SK-N-SH treated with all-trans-retinoic acid at 6 μM for 48 hours (cell line): ENCODE measurements at regions not wholly inside any gene's neighbourhood (a gene's known extent, or its start where the extent isn't known, plus 50 kb on each side); places are given as distances from the start of the nearest gene placed in this dataset.

ENCODE experiments used
- ATAC-seq: fragments of 200-7000 bp; cut with Tn5 transposase; 3 replicates; pipeline ENCODE4 v1.9.1; 2020; ENCODE audit warnings: mild to moderate bottlenecking, moderate library complexity
- ARNTL ChIP-seq: fragments of 450-650 bp; formaldehyde crosslinking; IDR thresholded peaks from 2 replicates; pipeline ENCODE4 v1.5.0; 2020; ENCODE audit warnings: low read depth, mild to moderate bottlenecking, moderate library complexity, borderline replicate concordance
- BACH2 ChIP-seq: fragments of 250-450 bp; sonication (Bioruptor Pico); IDR thresholded peaks from 2 replicates; pipeline ENCODE4 v1.9.0; 2021; ENCODE audit warnings: mild to moderate bottlenecking, borderline replicate concordance
- CSDC2 ChIP-seq: fragments of 250-450 bp; sonication (Bioruptor Pico); IDR thresholded peaks from 2 replicates; pipeline ENCODE4 v1.5.0; 2020; ENCODE audit warnings: mild to moderate bottlenecking, moderate library complexity
- ESRRG ChIP-seq: fragments of 250-450 bp; sonication (Bioruptor Pico); IDR thresholded peaks from 2 replicates; pipeline ENCODE4 v1.6.1; 2021; ENCODE audit warnings: mild to moderate bottlenecking
- GLIS3 ChIP-seq: fragments of 250-450 bp; sonication (Bioruptor Pico); IDR thresholded peaks from 2 replicates; pipeline ENCODE4 v1.5.0; 2020; ENCODE audit warnings: mild to moderate bottlenecking, moderate library complexity
- ISL1 ChIP-seq: fragments of 250-450 bp; sonication (Bioruptor Pico); IDR thresholded peaks from 2 replicates; pipeline ENCODE4 v2.1.2; 2022; ENCODE audit warnings: mild to moderate bottlenecking, moderate library complexity
- OSR1 ChIP-seq: fragments of 250-450 bp; sonication (Bioruptor Pico); IDR thresholded peaks from 2 replicates; pipeline ENCODE4 v1.8.0; 2022; ENCODE audit warnings: moderate library complexity, mild to moderate bottlenecking, inconsistent platforms
- PPARA ChIP-seq: fragments of 250-450 bp; sonication (Bioruptor Pico); IDR thresholded peaks from 2 replicates; pipeline ENCODE4 v1.5.0; 2020; ENCODE audit warnings: mild to moderate bottlenecking, borderline replicate concordance
- RARB ChIP-seq: fragments of 250-450 bp; sonication (Bioruptor Pico); IDR thresholded peaks from 2 replicates; pipeline ENCODE4 v1.8.0; 2021; ENCODE audit warnings: mild to moderate bottlenecking, moderate library complexity
- SNAI2 ChIP-seq: fragments of 250-450 bp; sonication (Bioruptor Pico); IDR thresholded peaks from 2 replicates; pipeline ENCODE4 v1.5.0; 2020; ENCODE audit warnings: mild to moderate bottlenecking, moderate library complexity
- TCF4 ChIP-seq: fragments of 250-450 bp; sonication (Bioruptor Pico); IDR thresholded peaks from 2 replicates; pipeline ENCODE4 v1.8.0; 2021; ENCODE audit warnings: mild to moderate bottlenecking, moderate library complexity, borderline replicate concordance
- TOX ChIP-seq: fragments of 250-450 bp; sonication (Bioruptor Pico); IDR thresholded peaks from 2 replicates; pipeline ENCODE4 v1.8.0; 2021; ENCODE audit warnings: mild to moderate bottlenecking, moderate library complexity, borderline replicate concordance
- ZC3H10 ChIP-seq: fragments of 250-450 bp; sonication (Bioruptor Pico); IDR thresholded peaks from 2 replicates; pipeline ENCODE4 v1.5.1; 2021; ENCODE audit warnings: mild to moderate bottlenecking, moderate library complexity
- ZFP30 ChIP-seq: fragments of 450-650 bp; formaldehyde crosslinking; IDR thresholded peaks from 2 replicates; pipeline ENCODE4 v1.5.0; 2022; ENCODE audit warnings: mild to moderate bottlenecking, moderate library complexity
- ZNF70 ChIP-seq: fragments of 450-650 bp; formaldehyde crosslinking; IDR thresholded peaks from 2 replicates; pipeline ENCODE4 v1.5.0; 2020; ENCODE audit warnings: mild to moderate bottlenecking, moderate library complexity
- ZNF8 ChIP-seq: fragments of 450-650 bp; formaldehyde crosslinking; IDR thresholded peaks from 2 replicates; pipeline ENCODE4 v1.5.0; 2020; ENCODE audit warnings: mild to moderate bottlenecking, moderate library complexity
- TF ChIP-seq, protein P1 (sequence below): fragments of 250-450 bp; sonication (Bioruptor Pico); IDR thresholded peaks from 2 replicates; pipeline ENCODE4 v1.5.1; 2021; ENCODE audit warnings: mild to moderate bottlenecking, moderate library complexity
- TF ChIP-seq, protein P2 (sequence below): fragments of 250-450 bp; sonication (Bioruptor Pico); IDR thresholded peaks from 2 replicates; pipeline ENCODE4 v1.8.0; 2020; ENCODE audit warnings: mild to moderate bottlenecking, moderate library complexity, borderline replicate concordance
- TF ChIP-seq, protein P3 (sequence below): fragments of 250-450 bp; sonication (Bioruptor Pico); IDR thresholded peaks from 2 replicates; pipeline ENCODE4 v1.5.1; 2020; ENCODE audit warnings: low read depth, mild to moderate bottlenecking, moderate library complexity
- TF ChIP-seq, protein P4 (sequence below): fragments of 250-450 bp; sonication (Bioruptor Pico); IDR thresholded peaks from 2 replicates; pipeline ENCODE4 v1.5.0; 2020; ENCODE audit warnings: mild to moderate bottlenecking, moderate library complexity
- TF ChIP-seq, protein P5 (sequence below): fragments of 250-450 bp; sonication (Bioruptor Pico); IDR thresholded peaks from 2 replicates; pipeline ENCODE4 v1.8.0; 2021; ENCODE audit warnings: low read depth, mild to moderate bottlenecking, moderate library complexity, borderline replicate concordance

GRCh38 chr14:97946641-97947040 is 1149.5 kb downstream of the VRK1 start (continued):
- TF ChIP-seq, protein P1, sequence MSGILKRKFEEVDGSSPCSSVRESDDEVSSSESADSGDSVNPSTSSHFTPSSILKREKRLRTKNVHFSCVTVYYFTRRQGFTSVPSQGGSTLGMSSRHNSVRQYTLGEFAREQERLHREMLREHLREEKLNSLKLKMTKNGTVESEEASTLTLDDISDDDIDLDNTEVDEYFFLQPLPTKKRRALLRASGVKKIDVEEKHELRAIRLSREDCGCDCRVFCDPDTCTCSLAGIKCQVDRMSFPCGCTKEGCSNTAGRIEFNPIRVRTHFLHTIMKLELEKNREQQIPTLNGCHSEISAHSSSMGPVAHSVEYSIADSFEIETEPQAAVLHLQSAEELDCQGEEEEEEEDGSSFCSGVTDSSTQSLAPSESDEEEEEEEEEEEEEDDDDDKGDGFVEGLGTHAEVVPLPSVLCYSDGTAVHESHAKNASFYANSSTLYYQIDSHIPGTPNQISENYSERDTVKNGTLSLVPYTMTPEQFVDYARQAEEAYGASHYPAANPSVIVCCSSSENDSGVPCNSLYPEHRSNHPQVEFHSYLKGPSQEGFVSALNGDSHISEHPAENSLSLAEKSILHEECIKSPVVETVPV (CRISPR knock-in tag) = no peak
- no peak for TF ChIP-seq ZC3H10 (CRISPR knock-in tag)

DNA sequence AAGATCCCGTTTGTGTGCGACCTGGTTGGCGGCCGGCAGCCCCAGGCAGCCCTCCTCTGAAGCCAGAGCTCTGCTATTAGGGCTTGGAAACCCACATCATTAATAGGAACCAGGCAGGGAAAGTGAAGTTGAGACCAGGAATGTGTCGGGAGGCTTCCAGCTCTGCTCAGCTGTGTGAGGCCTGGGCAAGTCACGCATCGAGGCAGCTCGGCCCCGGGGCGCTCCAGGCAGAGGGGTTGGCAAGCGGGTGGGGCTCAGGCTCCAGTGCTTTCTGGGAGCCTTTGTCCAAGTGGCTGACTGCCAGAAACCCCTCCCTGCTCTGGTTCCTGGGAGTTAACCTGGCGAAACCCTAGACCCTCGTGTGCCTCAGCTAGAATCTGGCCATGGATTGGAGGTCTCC is 1151.7 kb downstream of the VRK1 start:
- TF ChIP-seq, protein P2, sequence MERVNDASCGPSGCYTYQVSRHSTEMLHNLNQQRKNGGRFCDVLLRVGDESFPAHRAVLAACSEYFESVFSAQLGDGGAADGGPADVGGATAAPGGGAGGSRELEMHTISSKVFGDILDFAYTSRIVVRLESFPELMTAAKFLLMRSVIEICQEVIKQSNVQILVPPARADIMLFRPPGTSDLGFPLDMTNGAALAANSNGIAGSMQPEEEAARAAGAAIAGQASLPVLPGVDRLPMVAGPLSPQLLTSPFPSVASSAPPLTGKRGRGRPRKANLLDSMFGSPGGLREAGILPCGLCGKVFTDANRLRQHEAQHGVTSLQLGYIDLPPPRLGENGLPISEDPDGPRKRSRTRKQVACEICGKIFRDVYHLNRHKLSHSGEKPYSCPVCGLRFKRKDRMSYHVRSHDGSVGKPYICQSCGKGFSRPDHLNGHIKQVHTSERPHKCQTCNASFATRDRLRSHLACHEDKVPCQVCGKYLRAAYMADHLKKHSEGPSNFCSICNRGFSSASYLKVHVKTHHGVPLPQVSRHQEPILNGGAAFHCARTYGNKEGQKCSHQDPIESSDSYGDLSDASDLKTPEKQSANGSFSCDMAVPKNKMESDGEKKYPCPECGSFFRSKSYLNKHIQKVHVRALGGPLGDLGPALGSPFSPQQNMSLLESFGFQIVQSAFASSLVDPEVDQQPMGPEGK (CRISPR knock-in tag) = no peak
- no peak for TF ChIP-seq ESRRG (CRISPR knock-in tag)
- TF ChIP-seq, all 23 proteins: peak for 0
- no peak for ATAC-seq

GRCh38 chr14:97956581-97957340 is 1159.6 kb downstream of the VRK1 start:
- no peak for TF ChIP-seq GLIS3 (CRISPR knock-in tag)
- no peak for TF ChIP-seq ZNF8 (CRISPR knock-in tag)
- TF ChIP-seq ZC3H10 (CRISPR knock-in tag) = no peak
- ATAC-seq = no peak

DNA sequence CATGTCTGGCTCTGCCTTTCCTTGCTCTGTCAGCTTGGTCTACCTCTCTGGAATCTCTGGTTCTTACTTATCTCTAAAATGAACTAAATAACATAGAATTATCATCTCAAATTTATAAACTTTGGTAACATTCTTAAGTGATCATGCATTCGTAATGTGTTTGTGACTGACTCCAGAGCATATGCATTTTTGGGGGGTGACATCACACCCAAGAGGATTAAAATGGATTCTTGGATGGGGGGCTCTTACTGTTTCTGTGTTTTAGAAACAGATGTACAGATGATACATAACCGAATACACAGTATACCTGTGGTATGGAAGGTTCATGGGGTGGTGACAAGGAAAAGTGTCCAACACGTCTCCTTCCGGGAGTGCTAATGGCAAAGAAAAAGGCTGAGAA is 1162.1 kb downstream of the VRK1 start:
- no peak for ATAC-seq
- TF ChIP-seq BACH2 (CRISPR knock-in tag) (no peak), ZFP30 (no peak), ISL1 (CRISPR knock-in tag) (no peak), ESRRG (CRISPR knock-in tag) (no peak), GLIS3 (CRISPR knock-in tag) (no peak), PPARA (CRISPR knock-in tag) (no peak), RARB (CRISPR knock-in tag) (no peak), ARNTL (CRISPR knock-in tag) (no peak), ZNF8 (CRISPR knock-in tag) (no peak), CSDC2 (CRISPR knock-in tag) (no peak)

DNA sequence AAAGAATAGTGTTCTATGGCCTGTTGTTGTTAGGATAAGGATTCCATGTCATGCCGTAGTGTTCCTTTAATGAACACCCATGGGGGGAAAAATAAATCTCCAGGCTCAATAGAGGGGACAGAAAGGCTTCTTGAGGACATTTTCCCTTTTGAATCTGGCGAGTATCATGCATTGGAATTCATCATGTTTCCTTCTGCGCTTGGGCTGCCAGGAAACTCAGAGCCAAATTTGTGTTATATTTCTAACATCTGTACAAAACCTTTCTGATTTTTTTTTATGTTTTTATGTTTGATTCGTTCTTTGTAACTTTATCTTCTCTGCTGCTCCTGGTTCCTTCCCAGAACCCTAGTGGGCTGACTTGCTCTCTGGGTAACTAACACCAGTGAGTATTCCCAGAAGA is 1163.3 kb downstream of the VRK1 start:
- no peak for ATAC-seq
- TF ChIP-seq TCF4 (no peak), ZFP30 (no peak), ZC3H10 (CRISPR knock-in tag) (no peak), OSR1 (no peak), RARB (CRISPR knock-in tag) (no peak), TOX (CRISPR knock-in tag) (no peak), CSDC2 (CRISPR knock-in tag) (no peak), ARNTL (CRISPR knock-in tag) (no peak), ZNF70 (CRISPR knock-in tag) (no peak), BACH2 (CRISPR knock-in tag) (no peak), GLIS3 (CRISPR knock-in tag) (no peak), ESRRG (CRISPR knock-in tag) (no peak), SNAI2 (no peak)
- TF ChIP-seq, protein P1 (CRISPR knock-in tag) = no peak
- TF ChIP-seq, protein P3, sequence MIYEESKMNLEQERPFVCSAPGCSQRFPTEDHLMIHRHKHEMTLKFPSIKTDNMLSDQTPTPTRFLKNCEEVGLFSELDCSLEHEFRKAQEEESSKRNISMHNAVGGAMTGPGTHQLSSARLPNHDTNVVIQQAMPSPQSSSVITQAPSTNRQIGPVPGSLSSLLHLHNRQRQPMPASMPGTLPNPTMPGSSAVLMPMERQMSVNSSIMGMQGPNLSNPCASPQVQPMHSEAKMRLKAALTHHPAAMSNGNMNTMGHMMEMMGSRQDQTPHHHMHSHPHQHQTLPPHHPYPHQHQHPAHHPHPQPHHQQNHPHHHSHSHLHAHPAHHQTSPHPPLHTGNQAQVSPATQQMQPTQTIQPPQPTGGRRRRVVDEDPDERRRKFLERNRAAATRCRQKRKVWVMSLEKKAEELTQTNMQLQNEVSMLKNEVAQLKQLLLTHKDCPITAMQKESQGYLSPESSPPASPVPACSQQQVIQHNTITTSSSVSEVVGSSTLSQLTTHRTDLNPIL = no peak
- TF ChIP-seq, protein P4, sequence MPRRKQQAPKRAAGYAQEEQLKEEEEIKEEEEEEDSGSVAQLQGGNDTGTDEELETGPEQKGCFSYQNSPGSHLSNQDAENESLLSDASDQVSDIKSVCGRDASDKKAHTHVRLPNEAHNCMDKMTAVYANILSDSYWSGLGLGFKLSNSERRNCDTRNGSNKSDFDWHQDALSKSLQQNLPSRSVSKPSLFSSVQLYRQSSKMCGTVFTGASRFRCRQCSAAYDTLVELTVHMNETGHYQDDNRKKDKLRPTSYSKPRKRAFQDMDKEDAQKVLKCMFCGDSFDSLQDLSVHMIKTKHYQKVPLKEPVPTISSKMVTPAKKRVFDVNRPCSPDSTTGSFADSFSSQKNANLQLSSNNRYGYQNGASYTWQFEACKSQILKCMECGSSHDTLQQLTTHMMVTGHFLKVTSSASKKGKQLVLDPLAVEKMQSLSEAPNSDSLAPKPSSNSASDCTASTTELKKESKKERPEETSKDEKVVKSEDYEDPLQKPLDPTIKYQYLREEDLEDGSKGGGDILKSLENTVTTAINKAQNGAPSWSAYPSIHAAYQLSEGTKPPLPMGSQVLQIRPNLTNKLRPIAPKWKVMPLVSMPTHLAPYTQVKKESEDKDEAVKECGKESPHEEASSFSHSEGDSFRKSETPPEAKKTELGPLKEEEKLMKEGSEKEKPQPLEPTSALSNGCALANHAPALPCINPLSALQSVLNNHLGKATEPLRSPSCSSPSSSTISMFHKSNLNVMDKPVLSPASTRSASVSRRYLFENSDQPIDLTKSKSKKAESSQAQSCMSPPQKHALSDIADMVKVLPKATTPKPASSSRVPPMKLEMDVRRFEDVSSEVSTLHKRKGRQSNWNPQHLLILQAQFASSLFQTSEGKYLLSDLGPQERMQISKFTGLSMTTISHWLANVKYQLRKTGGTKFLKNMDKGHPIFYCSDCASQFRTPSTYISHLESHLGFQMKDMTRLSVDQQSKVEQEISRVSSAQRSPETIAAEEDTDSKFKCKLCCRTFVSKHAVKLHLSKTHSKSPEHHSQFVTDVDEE = no peak
- TF ChIP-seq, protein P5, sequence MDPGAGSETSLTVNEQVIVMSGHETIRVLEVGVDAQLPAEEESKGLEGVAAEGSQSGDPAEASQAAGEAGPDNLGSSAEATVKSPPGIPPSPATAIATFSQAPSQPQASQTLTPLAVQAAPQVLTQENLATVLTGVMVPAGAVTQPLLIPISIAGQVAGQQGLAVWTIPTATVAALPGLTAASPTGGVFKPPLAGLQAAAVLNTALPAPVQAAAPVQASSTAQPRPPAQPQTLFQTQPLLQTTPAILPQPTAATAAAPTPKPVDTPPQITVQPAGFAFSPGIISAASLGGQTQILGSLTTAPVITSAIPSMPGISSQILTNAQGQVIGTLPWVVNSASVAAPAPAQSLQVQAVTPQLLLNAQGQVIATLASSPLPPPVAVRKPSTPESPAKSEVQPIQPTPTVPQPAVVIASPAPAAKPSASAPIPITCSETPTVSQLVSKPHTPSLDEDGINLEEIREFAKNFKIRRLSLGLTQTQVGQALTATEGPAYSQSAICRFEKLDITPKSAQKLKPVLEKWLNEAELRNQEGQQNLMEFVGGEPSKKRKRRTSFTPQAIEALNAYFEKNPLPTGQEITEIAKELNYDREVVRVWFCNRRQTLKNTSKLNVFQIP (CRISPR knock-in tag) = no peak
